Thyroid gland (tissue), 4 donors: ENCODE measurements at regions not wholly inside any gene's neighbourhood (a gene's known extent, or its start where the extent isn't known, plus 50 kb on each side); places are given as distances from the start of the nearest gene placed in this dataset.

Experiments used
- DNase-seq, 2 donors: peaks; one replicate each; pipeline ENCODE4 v3.0.0-alpha.2; 2019
- H3K27ac ChIP-seq, 3 donors: fragments of 200-600 bp; sonication (generic); 1 replicate in 2 of 3; 2 replicates in 1 of 3; pipeline ENCODE4 v1.5.1; 2016 to 2019; ENCODE audit warnings: mild to moderate bottlenecking in 1 of 3, moderate library complexity in 1 of 3
- H3K27me3 ChIP-seq: fragments of 200-600 bp; sonication (generic); one replicate; pipeline ENCODE4 v1.5.1; 2019
- H3K36me3 ChIP-seq, 2 donors: fragments of 200-600 bp; sonication (generic); one replicate each; pipeline ENCODE4 v1.5.1; 2016 to 2019
- H3K4me1 ChIP-seq, 2 donors: fragments of 200-600 bp; sonication (generic); one replicate each; pipeline ENCODE4 v1.5.1; 2017 to 2019
- H3K4me3 ChIP-seq, 3 donors: fragments of 200-600 bp; sonication (generic); replicated peaks in 1 of 3; 1 replicate in 2 of 3; 2 replicates in 1 of 3; pipeline ENCODE4 v1.5.1; 2016; ENCODE audit warnings: mild to moderate bottlenecking in 1 of 3
- H3K9me3 ChIP-seq: fragments of 200-600 bp; sonication (generic); one replicate; pipeline ENCODE4 v1.5.1; 2017
- CTCF ChIP-seq, 6 experiments: fragments of 200-600 bp in 3 of 6; fragments of 450-650 bp in 3 of 6; sonication (generic) in 3 of 6; IDR thresholded peaks; one replicate each; pipeline ENCODE4 v1.5.1; 2016 to 2019; ENCODE audit warnings: antibody characterized with exemption in 6 of 6, mild to moderate bottlenecking in 2 of 6, inconsistent platforms in 1 of 6, moderate library complexity in 1 of 6
- POLR2A ChIP-seq, 2 donors: fragments of 450-650 bp; IDR thresholded peaks; one replicate each; pipeline ENCODE4 v1.6.1; 2017; ENCODE audit warnings: antibody characterized with exemption in 2 of 2, mild to moderate bottlenecking in 2 of 2, moderate library complexity in 1 of 2
- WGBS, 2 donors: methylation state at CpG; one replicate each; pipeline ENCODE4 v1.1.5; 2017; 5-methylcytosine and 5-hydroxymethylcytosine counted together
- intact Hi-C: fragments of 100-400 bp; cut with DNase I; formaldehyde crosslinking; loops from one replicate; pipeline ENCODE4 v1.15.1; 2023

GRCh38 chr5:162699361-162699760 is 631.8 kb downstream of the GABRG2 start:
- intact Hi-C loops = no loop called here
- Histone ChIP-seq H3K9me3 (no peaks in the 10 kb centered on the region), H3K4me1 (no peaks in the 10 kb centered on the region), H3K4me3 (no peak overlapping the region), H3K27ac (no peak overlapping the region), H3K36me3 (no peaks in the 10 kb centered on the region), H3K27me3 (no peaks in the 10 kb centered on the region)
- DNase-seq = no peak
- peak in 1 of 6 experiments; percentile 6 for TF ChIP-seq CTCF (IDR thresholded peaks at IDR 0.05)
- no peak for TF ChIP-seq POLR2A (IDR thresholded peaks at IDR 0.05)
- 71 to 73% methylated on average over 4 of the region's 4 CpGs for WGBS, 2 donors

- H3K4me3 ChIP-seq = no peak overlapping the region
- H3K4me1 ChIP-seq = no peaks in the 10 kb centered on the region
- H3K36me3 ChIP-seq = no peaks in the 10 kb centered on the region
- no peak overlapping the region for H3K27ac ChIP-seq
- H3K9me3 ChIP-seq = no peaks in the 10 kb centered on the region
- H3K27me3 ChIP-seq = no peaks in the 10 kb centered on the region
- no peak for DNase-seq
- intact Hi-C loops = no loop called here
- WGBS, 2 donors = 62 to 76% methylated on average over 2 of the region's 2 CpGs
- TF ChIP-seq CTCF (IDR thresholded peaks at IDR 0.05) (no peak), POLR2A (IDR thresholded peaks at IDR 0.05) (no peak)
These were observed 636.3 kb downstream of the GABRG2 start for GRCh38 chr5:162703914-162704313.

- no peaks in the 10 kb centered on the region for H3K27me3 ChIP-seq
- 73 to 79% methylated on average over 4 of the region's 4 CpGs for WGBS, 2 donors
- DNase-seq = no peak
- no peak overlapping the region for H3K4me3 ChIP-seq
- TF ChIP-seq POLR2A (IDR thresholded peaks at IDR 0.05) = no peak
- TF ChIP-seq CTCF (IDR thresholded peaks at IDR 0.05) = no peak
- H3K27ac ChIP-seq = no peak overlapping the region
- H3K9me3 ChIP-seq = no peaks in the 10 kb centered on the region
- intact Hi-C loops = no loop called here
- H3K4me1 ChIP-seq = no peaks in the 10 kb centered on the region
- H3K36me3 ChIP-seq = no peaks in the 10 kb centered on the region
These were observed 643.7 kb downstream of the GABRG2 start for GRCh38 chr5:162711244-162711643.

GRCh38 chr5:162719720-162720119 is 652.1 kb downstream of the GABRG2 start:
- no peaks in the 10 kb centered on the region for H3K27me3 ChIP-seq
- H3K9me3 ChIP-seq = no peaks in the 10 kb centered on the region
- DNase-seq = no peak
- H3K4me1 ChIP-seq = no peaks in the 10 kb centered on the region
- TF ChIP-seq POLR2A (IDR thresholded peaks at IDR 0.05) (no peak), CTCF (IDR thresholded peaks at IDR 0.05) (no peak)
- intact Hi-C loops = no loop called here
- H3K27ac ChIP-seq = no peak overlapping the region
- no peak overlapping the region for H3K4me3 ChIP-seq
- no peaks in the 10 kb centered on the region for H3K36me3 ChIP-seq

- intact Hi-C loops = no loop called here
- Histone ChIP-seq H3K9me3 (no peaks in the 10 kb centered on the region), H3K27me3 (no peaks in the 10 kb centered on the region), H3K4me1 (no peaks in the 10 kb centered on the region), H3K4me3 (no peak overlapping the region), H3K27ac (no peak overlapping the region), H3K36me3 (no peaks in the 10 kb centered on the region)
- no peak for TF ChIP-seq POLR2A (IDR thresholded peaks at IDR 0.05)
- TF ChIP-seq CTCF (IDR thresholded peaks at IDR 0.05) = no peak
- no peak for DNase-seq
- 78 to 83% methylated on average over 1 of the region's 1 CpG for WGBS, 2 donors
These were observed 653.6 kb downstream of the GABRG2 start for GRCh38 chr5:162721125-162721524.
